Muscle of arm (tissue), 1 donor: ENCODE measurements at regions not wholly inside any gene's neighbourhood (a gene's known extent, or its start where the extent isn't known, plus 50 kb on each side); places are given as distances from the start of the nearest gene placed in this dataset.
"Not testable (repeated sequence)": the region's sequence is repeated elsewhere in the genome, so short reads cannot be mapped to it uniquely, and the experiment has no call there.

ENCODE experiments used
- DNase-seq: peaks from one replicate; pipeline ENCODE4 v3.0.0-alpha.2; 2013

DNA sequence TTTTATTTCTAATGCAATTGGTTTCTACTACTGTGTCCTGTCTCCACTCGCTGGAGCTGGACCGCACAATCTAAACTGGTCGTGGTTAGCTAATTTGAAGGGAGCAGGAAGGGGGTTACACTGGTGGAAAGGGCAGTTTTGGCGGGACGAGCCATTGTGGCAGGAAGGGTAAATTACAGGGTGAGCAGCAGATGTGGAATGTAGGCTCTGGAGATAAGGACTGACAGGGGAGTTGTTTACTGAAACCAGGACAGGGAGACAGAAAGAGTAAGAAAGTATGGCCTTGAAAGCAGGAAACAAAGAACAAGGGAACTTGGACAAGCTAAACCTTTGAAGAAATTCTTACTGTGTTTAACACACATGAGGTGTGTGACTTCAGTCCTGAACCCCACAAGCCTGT, 147.8 kb downstream of the ATXN7L3B start:
- DNase-seq: no peak

DNA sequence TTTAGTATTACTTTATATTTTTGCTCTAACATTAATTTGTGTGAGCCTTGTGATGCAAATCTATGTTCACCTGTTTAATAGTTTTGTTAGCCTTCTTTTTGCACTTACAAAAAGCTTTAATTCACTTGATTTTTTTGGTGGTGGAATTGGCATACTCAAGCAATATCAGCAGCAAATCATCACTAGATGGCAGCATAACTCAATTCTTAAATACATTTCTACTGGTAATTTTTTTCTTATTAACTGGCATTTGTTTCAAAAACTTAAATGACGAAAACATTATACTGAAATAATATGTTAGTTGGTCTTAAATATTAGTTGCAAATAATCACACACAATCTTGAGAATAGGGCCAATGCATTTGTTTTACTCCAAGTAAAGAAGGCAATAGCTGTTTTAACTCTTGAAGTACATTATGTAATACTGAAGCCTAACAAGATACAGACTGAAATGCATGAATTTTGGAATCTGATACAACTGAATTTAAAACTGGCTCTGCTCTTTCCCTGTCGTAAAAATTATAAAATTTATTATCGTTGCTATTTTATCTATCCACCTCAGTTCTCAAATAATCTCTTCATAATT, 151.5 kb downstream of the ATXN7L3B start:
- peak; percentile 38 for DNase-seq

DNA sequence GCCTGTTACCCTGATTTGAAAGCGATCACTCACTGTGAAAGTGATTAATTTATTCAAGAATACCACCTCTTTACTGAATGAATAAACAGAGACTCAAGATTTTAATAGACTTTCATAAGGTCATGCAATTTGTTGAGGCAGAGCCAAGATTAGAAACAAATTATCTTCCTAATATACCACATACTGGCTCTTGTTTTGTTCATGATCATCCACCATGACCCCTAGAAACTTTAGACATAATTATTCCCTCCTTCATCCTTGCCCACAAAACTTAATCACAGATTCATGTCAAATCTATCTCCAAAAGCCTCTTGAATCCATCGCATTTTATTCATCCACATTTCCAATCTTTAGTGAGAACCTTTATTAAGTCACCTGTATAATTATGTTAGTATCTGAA, 152.3 kb downstream of the ATXN7L3B start:
- no peak for DNase-seq

DNA sequence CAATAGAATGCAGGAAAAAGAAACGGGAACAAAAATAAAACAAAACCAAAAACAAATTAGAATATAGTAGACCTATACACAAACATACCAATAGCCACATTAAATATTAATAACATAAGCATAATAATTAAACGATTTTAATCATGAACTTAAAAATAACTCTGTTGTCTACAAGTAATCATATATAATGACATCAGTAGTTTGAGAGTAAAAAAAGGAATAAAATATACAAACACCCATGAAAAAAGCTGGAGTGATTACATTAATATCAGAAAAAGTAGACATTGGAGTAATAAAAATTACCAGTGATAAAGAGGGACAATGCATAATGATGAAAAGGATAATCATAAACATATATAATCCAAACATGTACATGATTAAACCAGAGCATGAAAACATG, 181.8 kb downstream of the ATXN7L3B start:
- no peak for DNase-seq

DNA sequence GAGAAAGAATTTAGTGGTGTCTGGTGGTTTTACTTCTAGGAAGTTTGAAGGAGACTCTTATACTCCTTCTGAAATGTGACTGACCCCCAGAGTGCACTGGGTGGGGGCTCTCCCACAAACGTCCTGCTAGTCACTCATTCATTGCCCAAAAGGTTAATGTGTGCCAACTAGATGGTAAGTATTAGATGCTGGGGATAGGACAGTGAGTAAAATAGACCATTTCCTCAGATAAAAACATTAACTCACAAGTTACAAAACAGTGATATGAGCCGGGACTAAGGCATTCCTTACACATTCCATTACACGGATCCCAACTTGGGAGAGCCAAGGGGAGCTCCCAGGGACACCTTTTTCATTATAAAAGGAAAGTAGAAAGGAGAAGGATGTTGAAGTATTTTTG, 185.1 kb downstream of the ATXN7L3B start:
- DNase-seq: no peak

DNA sequence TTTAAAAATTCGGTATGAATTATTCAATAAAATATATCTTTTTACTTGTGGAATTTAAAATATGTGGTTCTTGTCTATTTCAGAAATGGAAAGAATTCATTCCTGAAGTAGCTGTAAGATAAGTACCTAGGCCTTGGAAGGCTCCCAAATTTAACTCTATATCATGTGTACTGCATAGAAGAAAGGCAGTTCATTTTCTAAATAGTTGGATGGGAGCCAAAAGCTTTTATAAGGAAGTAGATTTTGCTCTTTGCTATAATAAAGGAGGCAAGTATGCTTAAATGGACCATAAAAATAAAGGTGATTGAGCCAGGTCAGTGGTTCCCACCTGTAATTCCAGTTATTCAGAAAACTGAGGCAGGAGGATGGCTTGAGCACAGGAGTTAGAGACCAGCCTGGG, 187.5 kb downstream of the ATXN7L3B start:
- no peak for DNase-seq

DNA sequence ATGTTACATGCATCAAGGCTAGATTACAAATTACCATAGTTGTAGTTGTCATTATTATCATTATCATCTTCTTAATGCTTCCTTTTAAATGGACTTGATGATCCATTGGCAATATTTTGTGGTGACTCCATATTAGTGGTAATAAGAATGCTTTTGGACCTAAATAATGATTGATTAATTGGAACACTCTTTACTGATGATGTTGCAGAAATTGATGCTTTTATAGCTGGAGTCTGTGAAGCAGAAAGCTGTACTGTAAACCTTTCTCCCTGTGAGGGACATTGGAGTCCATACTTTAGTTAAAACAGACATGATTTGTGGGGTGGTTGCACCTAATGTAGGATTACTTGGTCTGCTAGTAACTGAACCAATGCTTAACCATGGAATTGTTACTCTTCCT, 190.4 kb downstream of the ATXN7L3B start:
- DNase-seq: no peak

DNA sequence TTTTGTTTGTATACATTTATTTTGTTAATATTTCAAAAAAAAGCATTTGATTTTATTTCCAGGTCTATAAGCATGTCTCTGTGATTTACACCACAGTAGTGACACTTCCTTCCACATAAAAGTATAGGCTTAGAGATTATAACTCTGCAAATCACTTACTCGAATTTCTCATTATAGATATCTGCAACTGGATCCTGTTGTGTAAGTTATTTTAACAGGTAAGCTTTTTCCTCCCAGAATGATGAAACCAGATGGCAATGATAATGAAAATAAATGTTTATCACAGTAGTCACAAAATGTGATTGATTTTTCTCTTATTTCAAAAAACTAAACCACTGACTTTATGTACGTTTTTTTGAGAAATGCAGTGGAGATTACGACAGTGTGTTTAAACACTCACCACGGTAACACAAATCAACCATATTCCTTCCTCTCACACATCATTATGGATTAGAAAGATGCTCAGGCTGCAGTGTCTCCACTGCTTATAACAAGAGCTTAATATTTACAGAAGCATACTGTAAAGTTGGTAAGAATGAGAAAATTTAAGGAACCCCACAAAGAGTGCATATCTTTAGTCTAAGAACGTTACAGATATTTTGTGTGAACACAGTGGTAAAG, 194.6 kb downstream of the ATXN7L3B start:
- no peak for DNase-seq

DNA sequence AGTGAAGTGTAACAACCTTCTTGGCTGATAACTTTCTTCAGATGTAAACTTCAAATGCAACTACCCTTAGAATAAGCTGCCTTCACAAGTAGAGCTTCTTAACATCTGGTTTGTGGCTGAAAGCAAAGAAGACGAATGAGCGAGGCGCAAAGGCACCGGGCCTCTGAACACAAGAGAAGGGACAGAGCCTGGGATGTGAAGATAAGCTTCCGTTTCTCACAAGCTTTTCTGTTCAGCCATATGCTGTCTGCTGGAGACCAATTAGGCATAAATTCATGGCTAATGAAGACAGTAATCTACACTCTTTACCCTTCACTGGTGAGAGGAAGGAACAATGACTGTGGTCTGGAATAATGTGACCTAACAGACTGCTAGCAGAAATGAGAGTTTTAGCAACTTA, 195.2 kb downstream of the ATXN7L3B start:
- no peak for DNase-seq

DNA sequence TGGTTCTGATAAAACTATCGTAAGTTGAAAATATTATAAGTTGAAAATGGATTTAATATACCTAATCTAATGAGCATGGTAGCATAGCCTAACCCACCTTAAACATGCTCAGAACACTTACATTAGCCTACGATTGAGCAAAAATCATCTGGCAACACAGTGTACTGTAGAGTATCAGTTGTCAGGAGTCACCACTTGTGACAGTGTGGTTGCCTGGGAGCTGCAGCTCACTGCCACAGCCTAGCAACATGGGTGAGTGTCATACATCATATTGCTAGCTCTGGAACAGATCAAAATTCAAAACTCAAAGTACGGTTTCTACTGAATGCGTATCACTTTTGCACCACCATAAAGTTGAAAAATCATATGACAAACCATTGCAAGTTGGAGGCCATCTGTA, 203.5 kb downstream of the ATXN7L3B start:
- no peak for DNase-seq

DNA sequence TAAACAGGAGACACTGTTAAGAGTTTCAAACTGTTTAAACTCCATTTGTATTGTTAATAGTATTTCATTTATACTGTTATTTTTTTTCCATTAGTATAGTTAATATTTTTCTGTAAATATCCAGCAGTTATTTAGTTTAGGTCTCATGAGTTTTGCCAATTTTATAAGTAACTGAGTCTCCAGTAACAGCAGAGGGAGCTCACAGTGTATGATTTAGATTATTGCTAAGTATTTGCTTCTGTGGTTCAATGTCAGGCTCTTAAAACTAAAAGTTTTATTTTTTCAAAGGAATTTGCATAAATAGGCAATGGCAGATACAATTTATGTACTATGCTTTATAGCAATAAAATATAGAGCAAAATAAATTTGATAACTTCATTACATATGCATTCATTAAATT, 209.7 kb downstream of the ATXN7L3B start:
- DNase-seq: no peak

DNA sequence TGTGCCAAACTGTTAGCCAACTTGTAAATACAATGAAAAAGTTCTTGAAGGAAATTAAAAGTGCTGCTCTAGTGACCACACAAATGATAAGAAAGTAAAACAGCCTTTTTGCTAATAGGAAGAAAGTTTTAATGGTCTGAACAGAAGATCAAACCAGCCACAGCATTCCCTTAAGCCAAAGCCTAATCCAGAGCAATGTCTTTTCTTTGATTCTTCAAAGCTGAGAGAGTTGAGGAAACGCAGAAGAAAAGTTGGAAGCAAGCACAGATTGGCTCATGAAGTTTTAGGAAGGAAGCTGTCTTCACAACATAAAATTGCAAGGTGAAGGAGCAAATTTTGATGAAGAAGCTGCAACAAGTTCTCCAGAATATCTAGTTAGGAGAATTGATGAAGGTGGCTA, 213.8 kb downstream of the ATXN7L3B start:
- no peak for DNase-seq

DNA sequence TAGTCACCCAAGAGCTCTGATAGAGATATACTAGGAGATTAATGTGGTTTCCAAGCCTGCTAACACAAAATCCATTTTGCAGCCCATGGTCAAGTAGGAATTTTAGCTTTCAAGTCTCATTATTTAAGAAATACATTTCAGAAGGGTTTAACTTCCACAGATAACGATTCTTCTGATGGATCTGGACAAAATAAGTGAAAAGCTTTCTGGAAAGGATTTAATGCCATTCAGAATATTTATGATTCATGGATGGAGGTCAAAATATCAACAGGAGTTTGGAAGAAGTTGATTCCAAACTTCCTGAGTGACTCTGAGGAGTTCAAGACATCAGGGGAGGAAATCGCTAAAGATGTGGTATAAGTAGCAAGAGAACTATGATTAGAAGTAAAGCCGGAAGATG, 214.6 kb downstream of the ATXN7L3B start:
- DNase-seq: no peak

DNA sequence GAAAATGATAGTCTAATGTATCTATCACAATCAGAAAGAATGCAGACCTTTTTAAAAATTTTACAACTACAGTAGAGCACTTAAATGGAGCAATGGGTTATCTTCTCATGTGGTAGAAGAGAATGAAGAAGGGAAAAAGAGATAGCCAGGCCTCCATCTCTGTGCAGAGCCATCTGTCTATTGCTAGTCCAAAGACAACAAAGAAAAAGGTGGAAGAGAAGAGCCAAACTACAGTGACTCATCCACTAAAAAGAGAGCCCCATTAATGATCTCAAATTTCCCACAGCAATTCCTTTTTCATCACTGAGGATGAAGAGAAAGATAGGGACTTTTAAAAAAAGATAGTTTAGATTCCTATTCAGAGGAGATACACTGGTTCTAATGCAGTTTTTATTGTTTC, 232.9 kb downstream of the ATXN7L3B start:
- DNase-seq: no peak

DNA sequence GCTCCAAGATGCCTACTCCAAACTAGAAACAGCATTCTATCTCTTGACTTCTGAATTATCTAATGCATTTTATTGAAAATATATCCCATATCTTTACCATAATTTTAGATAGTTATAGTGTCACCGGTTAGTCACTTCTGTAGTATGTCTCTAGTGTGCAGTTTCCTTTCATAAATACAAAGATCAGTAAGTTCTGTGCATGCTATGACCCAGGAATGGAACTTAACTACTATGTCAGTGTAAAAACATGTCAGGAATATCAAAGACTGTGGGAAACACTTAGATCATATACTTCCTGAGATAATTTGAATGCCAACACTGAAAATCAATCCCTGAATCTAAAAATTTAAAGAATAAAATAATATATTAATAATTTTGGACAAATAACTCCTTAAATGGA, 237.6 kb downstream of the ATXN7L3B start:
- DNase-seq: no peak

DNA sequence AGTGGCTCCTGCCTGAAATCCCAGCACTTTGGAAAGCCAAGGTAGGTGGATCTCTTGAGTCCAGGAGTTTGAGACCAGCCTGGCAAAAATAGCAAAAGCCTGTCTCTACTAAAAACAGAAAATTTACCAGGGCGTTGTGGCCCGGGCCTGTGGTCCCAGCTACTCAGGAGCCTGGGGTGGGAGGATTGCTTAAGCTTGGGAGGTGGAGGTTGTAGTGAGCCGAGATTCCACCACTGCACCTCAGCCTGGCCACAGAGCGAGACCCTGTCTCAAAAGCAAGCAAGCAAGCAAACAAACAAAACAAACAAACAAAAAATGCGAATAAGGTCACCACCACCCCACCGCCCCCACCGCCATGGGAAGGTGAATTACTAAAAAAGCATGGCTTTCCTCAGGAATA, 238.7 kb downstream of the ATXN7L3B start:
- DNase-seq: no peak

DNA sequence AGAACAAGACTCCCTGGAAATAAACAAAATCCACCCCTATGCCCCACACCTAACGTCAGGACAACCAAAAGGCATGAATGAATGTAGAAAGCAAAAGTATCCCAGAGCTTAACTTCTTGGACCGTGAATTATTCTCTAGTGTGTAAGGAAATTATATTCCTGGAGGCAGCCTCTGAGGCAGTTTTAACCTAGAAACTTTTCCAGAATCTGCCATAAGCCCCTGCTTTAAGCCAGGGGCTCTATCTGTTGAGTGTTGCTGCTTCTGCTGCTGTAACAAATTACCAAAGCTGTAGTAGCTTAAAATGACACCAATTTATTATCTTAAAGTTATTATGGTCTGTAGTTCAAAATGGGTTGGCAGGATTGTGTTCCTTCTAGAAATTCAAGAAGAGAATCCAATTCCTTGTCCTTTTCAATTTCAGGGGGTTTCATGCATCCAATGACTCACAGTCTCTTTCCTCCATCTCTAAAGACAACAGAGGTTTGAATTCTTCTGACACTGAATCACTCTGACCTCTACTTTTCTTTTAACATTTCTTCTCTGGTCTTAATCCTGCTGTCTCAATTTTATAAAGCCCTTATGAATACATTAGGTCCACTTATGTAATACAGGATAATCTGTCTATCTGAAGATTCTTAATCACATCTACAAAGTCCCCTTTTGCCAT, 242.7 kb downstream of the ATXN7L3B start:
- no peak for DNase-seq

DNA sequence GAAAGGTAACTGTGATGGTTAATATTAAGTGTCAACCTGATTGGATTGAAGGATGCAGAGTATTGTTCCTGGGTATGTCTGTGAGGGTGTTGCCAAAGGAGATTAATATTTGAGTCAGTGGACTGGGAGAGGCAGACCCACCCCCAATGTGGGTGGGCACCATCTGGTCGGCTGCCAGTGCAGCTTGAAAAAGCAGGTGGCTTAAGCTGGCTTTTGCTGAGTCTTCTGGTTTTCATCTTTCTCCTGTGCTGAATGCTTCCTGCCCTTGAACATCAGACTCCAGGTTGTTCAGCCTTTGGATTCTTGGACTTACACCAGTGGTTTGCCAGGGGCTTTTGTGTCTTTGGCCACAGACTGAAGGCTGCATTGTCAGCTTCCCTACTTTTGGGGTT, 243.2 kb downstream of the ATXN7L3B start:
- DNase-seq: not testable (repeated sequence)

DNA sequence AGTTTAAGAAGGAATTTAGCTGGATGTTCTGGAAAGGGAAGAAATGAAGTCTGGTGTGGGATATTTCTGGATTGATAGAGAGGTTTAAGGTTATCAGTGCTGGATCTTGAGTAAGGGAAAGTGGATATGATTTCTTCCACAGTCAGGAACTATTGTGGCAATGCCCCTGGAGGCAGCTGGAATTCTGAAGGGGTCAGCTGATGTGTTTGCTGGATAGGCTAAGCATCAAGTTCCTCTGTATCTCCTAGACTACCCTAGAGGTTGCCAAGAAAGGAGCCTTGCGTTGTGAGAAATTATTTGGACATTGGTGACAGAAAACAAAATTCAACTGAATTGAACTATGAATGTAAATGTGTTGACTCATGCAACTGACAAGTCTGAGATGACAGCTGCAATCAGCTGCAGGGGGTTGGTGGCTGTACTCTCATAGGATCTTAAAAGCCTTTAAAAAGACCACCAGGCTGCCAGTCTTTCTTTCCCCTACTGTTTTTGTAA, 244.4 kb downstream of the ATXN7L3B start:
- DNase-seq: no peak

DNA sequence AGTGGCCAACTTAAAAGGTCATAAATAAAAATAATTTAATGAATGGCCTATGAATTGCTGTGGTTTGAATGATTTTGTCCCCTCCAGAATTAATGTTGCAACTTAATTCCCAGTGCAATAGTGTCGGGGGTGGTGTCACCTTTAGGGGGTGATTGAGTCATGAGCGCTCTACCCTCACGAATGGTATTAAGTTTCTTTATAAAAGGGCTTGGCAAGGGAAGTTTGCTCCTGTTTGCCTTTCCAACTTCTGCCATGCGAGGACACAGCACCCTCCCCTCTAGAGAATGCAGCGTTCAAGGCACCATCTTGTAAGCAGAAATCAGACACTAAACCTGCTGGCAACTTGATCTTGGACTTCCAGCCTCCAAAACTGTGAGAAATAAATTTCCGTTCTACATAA, 253.3 kb downstream of the ATXN7L3B start:
- no peak for DNase-seq

DNA sequence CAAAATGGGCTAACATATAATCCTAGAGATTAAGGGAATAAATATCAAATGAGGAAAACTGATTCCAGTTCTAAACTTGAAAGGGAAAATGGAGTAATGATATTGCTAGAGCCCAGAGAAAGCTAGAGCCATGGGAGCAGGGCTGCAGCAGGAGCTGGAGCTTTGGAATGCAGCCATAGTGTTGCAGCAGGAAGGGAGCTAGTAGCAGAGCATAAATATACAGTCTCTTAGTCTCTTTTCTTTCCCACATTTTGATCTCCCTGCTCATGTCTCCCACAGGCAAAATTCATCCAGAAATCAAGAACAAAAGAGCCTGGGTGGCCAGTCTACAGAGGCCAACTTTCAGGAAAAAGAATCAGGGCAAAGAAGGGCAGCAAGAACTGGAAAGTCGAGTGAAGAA, 253.7 kb downstream of the ATXN7L3B start:
- DNase-seq: no peak

DNA sequence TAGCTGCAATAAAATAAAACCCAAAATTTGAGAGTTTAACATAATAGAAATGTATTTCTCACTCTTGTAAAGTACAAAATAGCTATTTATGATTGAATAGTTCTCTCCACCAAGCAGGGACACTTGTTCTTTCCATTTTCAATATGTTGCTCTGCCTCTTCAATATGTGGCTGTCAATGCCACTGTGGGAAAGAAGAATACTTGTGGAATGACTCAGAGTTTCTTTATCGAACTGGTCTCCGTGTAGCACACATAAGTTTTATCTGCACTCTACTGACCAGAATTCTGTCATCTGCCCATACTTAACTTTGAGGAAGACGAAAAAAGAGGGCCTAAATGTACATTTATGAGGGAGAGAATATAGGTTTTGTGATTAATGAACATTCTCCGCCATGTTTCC, 256.9 kb downstream of the ATXN7L3B start:
- DNase-seq: no peak

DNA sequence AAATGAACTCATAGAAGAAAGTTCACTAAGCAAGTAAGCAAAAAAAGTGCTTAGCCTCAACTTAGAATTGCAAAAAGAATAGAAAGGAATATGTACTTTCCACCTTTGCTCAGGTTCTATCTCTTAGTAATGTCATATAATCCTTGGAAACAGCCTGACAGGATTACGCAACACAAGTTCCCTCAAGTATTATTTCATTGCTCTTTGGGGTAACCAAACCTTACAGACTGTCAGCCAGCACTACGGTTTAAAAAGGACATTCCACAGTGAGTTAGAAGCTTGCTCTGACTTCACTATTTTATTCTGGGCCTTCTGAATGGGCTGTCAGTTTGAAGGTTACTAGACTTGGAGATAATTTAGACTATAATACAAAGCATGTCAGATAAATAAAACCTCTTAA, 264.0 kb downstream of the ATXN7L3B start:
- DNase-seq: no peak
